ENCODE measurements at regions not wholly inside any gene's neighbourhood (a gene's known extent, or its start where the extent isn't known, plus 50 kb on each side); places are given as distances from the start of the nearest gene placed in this dataset.
"Not testable (repeated sequence)": the region's sequence is repeated elsewhere in the genome, so short reads cannot be mapped to it uniquely, and the experiment has no call there.

DNA sequence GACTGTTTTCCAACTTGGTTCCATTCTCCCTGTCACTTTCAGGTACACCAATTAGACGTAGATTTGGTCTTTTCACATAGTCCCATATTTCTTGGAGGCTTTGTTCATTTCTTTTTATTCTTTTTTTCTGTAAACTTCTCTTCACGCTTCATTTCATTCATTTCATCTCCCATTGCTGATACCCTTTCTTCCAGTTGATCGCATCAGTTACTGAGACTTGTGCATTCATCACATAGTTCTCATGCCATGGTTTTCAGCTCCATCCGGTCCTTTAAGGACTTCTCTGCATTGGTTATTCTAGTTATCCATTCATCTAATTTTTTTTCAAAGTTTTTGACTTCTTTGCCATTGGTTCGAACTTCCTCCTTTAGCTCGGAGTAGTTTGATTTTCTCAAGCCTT is 66.9 kb upstream of the ADAMTS3 start:
- TF ChIP-seq, protein P1, sequence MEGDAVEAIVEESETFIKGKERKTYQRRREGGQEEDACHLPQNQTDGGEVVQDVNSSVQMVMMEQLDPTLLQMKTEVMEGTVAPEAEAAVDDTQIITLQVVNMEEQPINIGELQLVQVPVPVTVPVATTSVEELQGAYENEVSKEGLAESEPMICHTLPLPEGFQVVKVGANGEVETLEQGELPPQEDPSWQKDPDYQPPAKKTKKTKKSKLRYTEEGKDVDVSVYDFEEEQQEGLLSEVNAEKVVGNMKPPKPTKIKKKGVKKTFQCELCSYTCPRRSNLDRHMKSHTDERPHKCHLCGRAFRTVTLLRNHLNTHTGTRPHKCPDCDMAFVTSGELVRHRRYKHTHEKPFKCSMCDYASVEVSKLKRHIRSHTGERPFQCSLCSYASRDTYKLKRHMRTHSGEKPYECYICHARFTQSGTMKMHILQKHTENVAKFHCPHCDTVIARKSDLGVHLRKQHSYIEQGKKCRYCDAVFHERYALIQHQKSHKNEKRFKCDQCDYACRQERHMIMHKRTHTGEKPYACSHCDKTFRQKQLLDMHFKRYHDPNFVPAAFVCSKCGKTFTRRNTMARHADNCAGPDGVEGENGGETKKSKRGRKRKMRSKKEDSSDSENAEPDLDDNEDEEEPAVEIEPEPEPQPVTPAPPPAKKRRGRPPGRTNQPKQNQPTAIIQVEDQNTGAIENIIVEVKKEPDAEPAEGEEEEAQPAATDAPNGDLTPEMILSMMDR (IDR thresholded peaks at IDR 0.05) = not testable (repeated sequence)
- TF ChIP-seq POLR2AphosphoS5, EP300 (IDR thresholded peaks at IDR 0.05): not testable (repeated sequence)
